PC-3 (cell line): ENCODE measurements at regions not wholly inside any gene's neighbourhood (a gene's known extent, or its start where the extent isn't known, plus 50 kb on each side); places are given as distances from the start of the nearest gene placed in this dataset.

Source experiments
- CTCF ChIP-seq: fragments of 300-600 bp; sonication (generic); conservative IDR thresholded peaks from 2 replicates; pipeline ENCODE4 v1.5.1; 2017; ENCODE audit warnings: antibody characterized with exemption, low read depth, mild to moderate bottlenecking, low read length
- EZH2 ChIP-seq: fragments of 300-600 bp; sonication (generic); IDR thresholded peaks from one replicate; pipeline ENCODE4 v1.6.1; 2017; ENCODE audit warnings: antibody characterized with exemption, mild to moderate bottlenecking, low read length; ENCODE audit not compliant: unreplicated experiment
- EZH2phosphoT487 ChIP-seq: fragments of 300-600 bp; sonication (generic); IDR thresholded peaks from 2 replicates; pipeline ENCODE4 v1.6.1; 2018; ENCODE audit warnings: mild to moderate bottlenecking, antibody characterized with exemption, low read length, borderline replicate concordance

GRCh38 chr7:80346704-80347103, 165.2 kb downstream of the GNAT3 start:
- no peak for TF ChIP-seq CTCF
- TF ChIP-seq EZH2: no peak
- TF ChIP-seq EZH2phosphoT487: no peak
